Mesendoderm (in vitro differentiated cells): ENCODE measurements at regions not wholly inside any gene's neighbourhood (a gene's known extent, or its start where the extent isn't known, plus 50 kb on each side); places are given as distances from the start of the nearest gene placed in this dataset.

Experiments
- DNase-seq: peaks from one replicate; pipeline ENCODE4 v3.0.0; 2013
- H2AK5ac ChIP-seq: 2 replicates; pipeline ENCODE4 v1.6.1; 2013; ENCODE audit warnings: low read length, inconsistent platforms
- H2BK120ac ChIP-seq: 2 replicates; pipeline ENCODE4 v1.6.1; 2013; ENCODE audit warnings: low read depth, mild to moderate bottlenecking, low read length, moderate library complexity, mixed read lengths
- H2BK15ac ChIP-seq: replicated peaks from 2 replicates; pipeline ENCODE4 v1.6.1; 2013; ENCODE audit warnings: low read depth, mild to moderate bottlenecking, moderate library complexity
- H2BK5ac ChIP-seq: 2 replicates; pipeline ENCODE4 v1.6.1; 2013; ENCODE audit warnings: low read length, inconsistent platforms
- H3K18ac ChIP-seq: 2 replicates; pipeline ENCODE4 v1.6.1; 2013; ENCODE audit warnings: mild to moderate bottlenecking, low read length, mixed read lengths
- H3K23ac ChIP-seq: one replicate; pipeline ENCODE4 v1.6.1; 2013; ENCODE audit warnings: low read length
- H3K27ac ChIP-seq: 2 replicates; pipeline ENCODE4 v1.5.1; 2013; ENCODE audit warnings: low read depth, mild to moderate bottlenecking, inconsistent platforms, low read length, moderate library complexity
- H3K27me3 ChIP-seq: 2 replicates; pipeline ENCODE4 v1.6.1; 2013; ENCODE audit warnings: low read length, control low read depth, mild to moderate bottlenecking, inconsistent platforms; ENCODE audit not compliant: insufficient read depth, poor library complexity
- H3K36me3 ChIP-seq: 2 replicates; pipeline ENCODE4 v1.6.1; 2013; ENCODE audit warnings: low read length, inconsistent platforms; ENCODE audit not compliant: control insufficient read depth, insufficient read depth
- H3K4ac ChIP-seq: one replicate; pipeline ENCODE4 v1.6.1; 2013; ENCODE audit warnings: low read depth, mild to moderate bottlenecking, low read length, moderate library complexity
- H3K4me1 ChIP-seq: 2 replicates; pipeline ENCODE4 v1.6.1; 2013; ENCODE audit warnings: low read depth, low read length, inconsistent platforms; ENCODE audit not compliant: control insufficient read depth
- H3K4me2 ChIP-seq: 2 replicates; pipeline ENCODE4 v1.6.1; 2013; ENCODE audit warnings: low read length
- H3K4me3 ChIP-seq: 2 replicates; pipeline ENCODE4 v1.5.1; 2013; ENCODE audit warnings: mild to moderate bottlenecking, low read length
- H3K56ac ChIP-seq: one replicate; pipeline ENCODE4 v1.6.1; 2013; ENCODE audit warnings: low read length
- H3K79me1 ChIP-seq: 2 replicates; pipeline ENCODE4 v1.6.1; 2013; ENCODE audit warnings: low read length, inconsistent platforms
- H3K79me2 ChIP-seq: 2 replicates; pipeline ENCODE4 v1.6.1; 2013; ENCODE audit warnings: mild to moderate bottlenecking, low read length; ENCODE audit not compliant: control insufficient read depth, insufficient read depth
- H3K9ac ChIP-seq: 2 replicates; pipeline ENCODE4 v1.6.1; 2013; ENCODE audit warnings: low read length, inconsistent platforms
- H4K5ac ChIP-seq: one replicate; pipeline ENCODE4 v1.6.1; 2013; ENCODE audit warnings: low read length
- H4K8ac ChIP-seq: one replicate; pipeline ENCODE4 v1.6.1; 2013; ENCODE audit warnings: low read depth, mild to moderate bottlenecking, control low read depth, low read length, moderate library complexity
- WGBS: extraction: QIAGEN DNeasy Blood & Tissue Kit; methylation state at CpG from one replicate; pipeline ENCODE4 v1.1.7; 2013; ENCODE audit warnings: low lambda C conversion rate, missing lambda C conversion rate; ENCODE audit not compliant: insufficient coverage; ENCODE audit errors: extremely low coverage; 5-methylcytosine and 5-hydroxymethylcytosine counted together

DNA sequence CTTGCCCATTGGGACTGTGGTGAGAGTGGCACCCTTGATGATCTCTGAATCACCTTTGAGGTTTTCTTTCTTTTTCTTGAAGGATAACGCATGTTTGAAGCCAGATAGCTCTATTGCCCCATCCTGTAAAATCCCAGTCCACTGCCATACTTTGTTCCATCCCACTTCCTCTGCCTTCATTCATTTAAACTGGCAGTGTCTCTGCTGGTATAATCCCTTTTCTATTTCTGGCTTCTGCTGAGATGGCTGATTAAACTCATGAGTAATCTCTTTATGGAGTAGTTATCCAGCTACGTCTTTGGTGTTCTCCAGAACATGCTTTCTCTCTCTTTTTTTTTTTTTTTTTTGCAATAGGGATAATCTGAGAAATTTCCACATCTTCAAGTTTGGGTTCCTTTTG, 656.5 kb upstream of the SALL1 start:
- H4K8ac ChIP-seq = no peak overlapping the region
- DNase-seq = no peak
- no CpG with 5 or more reads among the region's 2 CpGs for WGBS

GRCh38 chr16:51801635-51802034, 650.6 kb upstream of the SALL1 start:
- no peaks in the 10 kb centered on the region for H3K79me2 ChIP-seq
- no peak overlapping the region for H2BK15ac ChIP-seq
- DNase-seq = no peak
- no peak overlapping the region for H2BK120ac ChIP-seq
- no peak overlapping the region for H3K4ac ChIP-seq
- no peak overlapping the region for H2AK5ac ChIP-seq
- no peaks in the 10 kb centered on the region for H3K36me3 ChIP-seq
- no peak overlapping the region for H2BK5ac ChIP-seq
- no peak overlapping the region for H3K27ac ChIP-seq
- no peak overlapping the region for H3K56ac ChIP-seq
- no peak overlapping the region for H3K9ac ChIP-seq
- no peak overlapping the region for H4K5ac ChIP-seq
- no peaks in the 10 kb centered on the region for H3K27me3 ChIP-seq
- no peaks in the 10 kb centered on the region for H3K79me1 ChIP-seq
- no peak overlapping the region for H3K4me2 ChIP-seq
- no peak overlapping the region for H3K23ac ChIP-seq
- H4K8ac ChIP-seq = no peak overlapping the region
- H3K4me3 ChIP-seq = no peak overlapping the region
- no peak overlapping the region for H3K18ac ChIP-seq
- H3K4me1 ChIP-seq = no peaks in the 10 kb centered on the region

More for the DNA sequence above, 656.5 kb upstream of the SALL1 start:
- no peaks in the 10 kb centered on the region for H3K36me3 ChIP-seq
- no peak overlapping the region for H3K23ac ChIP-seq
- no peak overlapping the region for H2BK5ac ChIP-seq
- no peaks in the 10 kb centered on the region for H3K79me2 ChIP-seq
- H3K4me1 ChIP-seq = no peaks in the 10 kb centered on the region
- H3K4me2 ChIP-seq = no peak overlapping the region
- H3K27ac ChIP-seq = no peak overlapping the region
- no peak overlapping the region for H3K4me3 ChIP-seq
- H3K79me1 ChIP-seq = no peaks in the 10 kb centered on the region
- H3K18ac ChIP-seq = no peak overlapping the region
- H3K56ac ChIP-seq = no peak overlapping the region
- no peak overlapping the region for H2AK5ac ChIP-seq
- no peak overlapping the region for H2BK15ac ChIP-seq
- H2BK120ac ChIP-seq = no peak overlapping the region
- H3K27me3 ChIP-seq = no peaks in the 10 kb centered on the region
- H4K5ac ChIP-seq = no peak overlapping the region
- no peak overlapping the region for H3K4ac ChIP-seq
- no peak overlapping the region for H3K9ac ChIP-seq

- Histone ChIP-seq H3K4me2 (no peak overlapping the region), H3K79me2 (no peaks in the 10 kb centered on the region), H3K18ac (no peak overlapping the region), H4K8ac (no peak overlapping the region), H2BK5ac (no peak overlapping the region), H3K23ac (no peak overlapping the region), H3K4ac (no peak overlapping the region), H3K27me3 (no peaks in the 10 kb centered on the region), H3K27ac (no peak overlapping the region), H3K4me1 (no peaks in the 10 kb centered on the region), H3K36me3 (no peaks in the 10 kb centered on the region), H3K79me1 (no peaks in the 10 kb centered on the region), H2BK15ac (no peak overlapping the region), H3K56ac (no peak overlapping the region), H3K4me3 (no peak overlapping the region), H2BK120ac (no peak overlapping the region), H3K9ac (no peak overlapping the region), H4K5ac (no peak overlapping the region), H2AK5ac (no peak overlapping the region)
- WGBS = no CpG with 5 or more reads among the region's 6 CpGs
- no peak for DNase-seq
Measured at GRCh38 chr16:51797669-51798259, 646.7 kb upstream of the SALL1 start.

- no peak overlapping the region for H2BK15ac ChIP-seq
- no peak overlapping the region for H3K23ac ChIP-seq
- DNase-seq = no peak
- no peaks in the 10 kb centered on the region for H3K79me1 ChIP-seq
- H2BK120ac ChIP-seq = no peak overlapping the region
- no peak overlapping the region for H2AK5ac ChIP-seq
- no peak overlapping the region for H3K4me2 ChIP-seq
- H3K18ac ChIP-seq = no peak overlapping the region
- H3K4me3 ChIP-seq = no peak overlapping the region
- no peaks in the 10 kb centered on the region for H3K79me2 ChIP-seq
- no CpG with 5 or more reads among the region's 3 CpGs for WGBS
- H3K4me1 ChIP-seq = no peaks in the 10 kb centered on the region
- H3K27me3 ChIP-seq = no peaks in the 10 kb centered on the region
- H3K27ac ChIP-seq = no peak overlapping the region
- no peak overlapping the region for H3K9ac ChIP-seq
- no peak overlapping the region for H4K5ac ChIP-seq
- H3K56ac ChIP-seq = no peak overlapping the region
- H2BK5ac ChIP-seq = no peak overlapping the region
- H3K4ac ChIP-seq = no peak overlapping the region
- H4K8ac ChIP-seq = no peak overlapping the region
- no peaks in the 10 kb centered on the region for H3K36me3 ChIP-seq
Measured at GRCh38 chr16:51779240-51779639, 628.2 kb upstream of the SALL1 start.

GRCh38 chr16:51773071-51773890, 622.2 kb upstream of the SALL1 start:
- H2AK5ac ChIP-seq = no peak overlapping the region
- H3K79me2 ChIP-seq = no peaks in the 10 kb centered on the region
- H3K9ac ChIP-seq = no peak overlapping the region
- no peaks in the 10 kb centered on the region for H3K4me1 ChIP-seq
- H3K27me3 ChIP-seq = no peaks in the 10 kb centered on the region
- H2BK5ac ChIP-seq = no peak overlapping the region
- H3K4ac ChIP-seq = no peak overlapping the region
- no peak overlapping the region for H3K56ac ChIP-seq
- peak; percentile 23 for DNase-seq
- no peak overlapping the region for H2BK15ac ChIP-seq
- no peak overlapping the region for H3K23ac ChIP-seq
- H3K4me3 ChIP-seq = no peak overlapping the region
- no peak overlapping the region for H4K8ac ChIP-seq
- H3K4me2 ChIP-seq = no peak overlapping the region
- H2BK120ac ChIP-seq = no peak overlapping the region
- no peak overlapping the region for H4K5ac ChIP-seq
- H3K79me1 ChIP-seq = no peaks in the 10 kb centered on the region
- H3K36me3 ChIP-seq = no peaks in the 10 kb centered on the region
- WGBS = no CpG with 5 or more reads among the region's 22 CpGs
- H3K18ac ChIP-seq = no peak overlapping the region
- H3K27ac ChIP-seq = no peak overlapping the region

GRCh38 chr16:51766739-51767138, 615.7 kb upstream of the SALL1 start:
- no peak overlapping the region for H2BK5ac ChIP-seq
- H3K9ac ChIP-seq = no peak overlapping the region
- H3K27ac ChIP-seq = no peak overlapping the region
- no peak overlapping the region for H2BK120ac ChIP-seq
- no peaks in the 10 kb centered on the region for H3K79me2 ChIP-seq
- no peak overlapping the region for H3K4me3 ChIP-seq
- no peak overlapping the region for H3K4me2 ChIP-seq
- H2AK5ac ChIP-seq = no peak overlapping the region
- H4K8ac ChIP-seq = no peak overlapping the region
- no peaks in the 10 kb centered on the region for H3K36me3 ChIP-seq
- no CpG with 5 or more reads among the region's 2 CpGs for WGBS
- H4K5ac ChIP-seq = no peak overlapping the region
- H3K4ac ChIP-seq = no peak overlapping the region
- no peak overlapping the region for H2BK15ac ChIP-seq
- H3K27me3 ChIP-seq = no peaks in the 10 kb centered on the region
- no peaks in the 10 kb centered on the region for H3K79me1 ChIP-seq
- H3K23ac ChIP-seq = no peak overlapping the region
- no peak overlapping the region for H3K56ac ChIP-seq
- H3K4me1 ChIP-seq = peaks cover 4% of the 10 kb centered on the region
- no peak overlapping the region for H3K18ac ChIP-seq
- DNase-seq = peak; percentile 22
